HCT116 (cell line): ENCODE measurements at regions not wholly inside any gene's neighbourhood (a gene's known extent, or its start where the extent isn't known, plus 50 kb on each side); places are given as distances from the start of the nearest gene placed in this dataset.

Source experiments
- ATAC-seq: fragments of 200-7000 bp; cut with Tn5 transposase; 2 replicates; pipeline ENCODE4 v1.9.1; 2020; ENCODE audit warnings: mild to moderate bottlenecking, moderate library complexity
- BruUV-seq: library from RNA; stranded (reverse); fragments of 400-500 nt; replicated peaks from 2 replicates; lab custom pipeline; 2021; lab: Mats Ljungman, UMichigan
- CTCF ChIA-PET: fragments of 300-600 bp; sonication (Branson Sonifier 250); formaldehyde crosslinking; loops from one replicate; lab custom pipeline; 2021; ENCODE audit warnings: antibody characterized with exemption; lab: Charles Lee
- POLR2A ChIA-PET: fragments of 300-600, 350-600 bp; sonication (Branson Sonifier 250); formaldehyde crosslinking; loops from one replicate; lab custom pipeline; 2021; ENCODE audit warnings: antibody characterized with exemption; lab: Charles Lee
- RAD21 ChIA-PET, 2 experiments: fragments of 300-600 bp; sonication (Branson Sonifier 250); formaldehyde crosslinking; loops; one replicate each; lab custom pipeline; 2023; ENCODE audit warnings: low total read pairs in 2 of 2; ENCODE audit not compliant: uncharacterized antibody in 2 of 2, unreplicated experiment in 2 of 2, low non-redundant PET in 1 of 2; lab: Charles Lee
- DNase-seq: peaks from one replicate; pipeline ENCODE4 v3.0.0-alpha.2; 2010; ENCODE audit warnings: low read depth, low spot score
- H2AFZ ChIP-seq: fragments of 200-600 bp; shearing (Covaris generic), sonication (generic); 2 replicates; pipeline ENCODE4 v1.6.1; 2017; ENCODE audit warnings: low read depth, mixed run types, mixed read lengths, antibody characterized with exemption, low read length; ENCODE audit not compliant: poor library complexity, severe bottlenecking
- H3K27ac ChIP-seq: 2 replicates; pipeline ENCODE4 v1.5.1; 2012; ENCODE audit warnings: low read depth, low read length
- H3K27me3 ChIP-seq: fragments of 200-600 bp; sonication (generic); 2 replicates; pipeline ENCODE4 v1.6.1; 2016; ENCODE audit warnings: mixed run types, low read length, mixed read lengths; ENCODE audit not compliant: insufficient read depth
- H3K36me3 ChIP-seq, 2 experiments: fragments of 200-500 bp in 1 of 2; fragments of 200-600 bp in 1 of 2; sonication (Bioruptor generic) in 1 of 2; sonication (generic) in 1 of 2; 2 replicates each; pipeline versions ENCODE4 v1.5.1 to v1.6.1; 2014 to 2016; ENCODE audit warnings: low read length in 2 of 2, inconsistent platforms in 1 of 2, mixed read lengths in 1 of 2, mixed run types in 1 of 2; ENCODE audit not compliant: insufficient read depth in 2 of 2, control insufficient read depth in 1 of 2
- H3K4me1 ChIP-seq, 2 experiments: fragments of 200-600 bp in 1 of 2; sonication (generic) in 1 of 2; 2 replicates each; pipeline versions ENCODE4 v1.5.1 to v1.6.1; 2012 to 2017; ENCODE audit warnings: low read length in 2 of 2, inconsistent platforms in 1 of 2, mild to moderate bottlenecking in 1 of 2, mixed read lengths in 1 of 2, mixed run types in 1 of 2, moderate library complexity in 1 of 2; ENCODE audit not compliant: insufficient read depth in 2 of 2, control insufficient read depth in 1 of 2
- H3K4me2 ChIP-seq: fragments of 200-600 bp; sonication (generic); 2 replicates; pipeline ENCODE4 v1.6.1; 2017; ENCODE audit warnings: mixed run types, low read length, mixed read lengths
- H3K4me3 ChIP-seq, 2 experiments: fragments of 200-600 bp in 1 of 2; sonication (generic) in 1 of 2; replicated peaks in 1 of 2; 2 replicates each; pipeline ENCODE4 v1.5.1; 2011 to 2016; ENCODE audit warnings: low read length in 2 of 2, control low read depth in 1 of 2, low read depth in 1 of 2, mild to moderate bottlenecking in 1 of 2, mixed read lengths in 1 of 2, mixed run types in 1 of 2
- H3K79me2 ChIP-seq: fragments of 200-600 bp; sonication (generic); 2 replicates; pipeline ENCODE4 v1.6.1; 2017; ENCODE audit warnings: mild to moderate bottlenecking, mixed run types, low read length, moderate library complexity, mixed read lengths; ENCODE audit not compliant: insufficient read depth
- H3K9ac ChIP-seq: fragments of 200-600 bp; sonication (generic); 2 replicates; pipeline ENCODE4 v1.6.1; 2016; ENCODE audit warnings: low read length, mixed read lengths
- H3K9me2 ChIP-seq: fragments of 200-600 bp; sonication (generic), shearing (Covaris generic); 2 replicates; pipeline ENCODE4 v1.6.1; 2017; ENCODE audit warnings: mixed run types, mild to moderate bottlenecking, moderate library complexity; ENCODE audit not compliant: insufficient read depth
- H3K9me3 ChIP-seq, 2 experiments: fragments of 200-500 bp in 1 of 2; fragments of 200-600 bp in 1 of 2; sonication (Bioruptor generic) in 1 of 2; sonication (generic) in 1 of 2; 2 replicates each; pipeline ENCODE4 v1.6.1; 2014 to 2017; ENCODE audit warnings: low read length in 2 of 2, mixed read lengths in 2 of 2, inconsistent platforms in 1 of 2, low read depth in 1 of 2, mild to moderate bottlenecking in 1 of 2, mixed run types in 1 of 2, moderate library complexity in 1 of 2; ENCODE audit not compliant: control insufficient read depth in 1 of 2, insufficient read depth in 1 of 2
- H4K20me1 ChIP-seq: fragments of 200-600 bp; sonication (generic), shearing (Covaris generic); 2 replicates; pipeline ENCODE4 v1.6.1; 2017; ENCODE audit warnings: mixed run types, mild to moderate bottlenecking, moderate library complexity; ENCODE audit not compliant: insufficient read depth
- CBX3 ChIP-seq: IDR thresholded peaks from 2 replicates; pipeline ENCODE4 v1.6.1; 2012; ENCODE audit warnings: low read depth
- CEBPB ChIP-seq: IDR thresholded peaks from 2 replicates; pipeline ENCODE4 v1.6.1; 2012; ENCODE audit warnings: low read depth
- EZH2 ChIP-seq: fragments of 200-600 bp; sonication (generic); IDR thresholded peaks from 2 replicates; pipeline ENCODE4 v1.6.1; 2017; ENCODE audit warnings: antibody characterized with exemption, mixed run types
- EZH2phosphoT487 ChIP-seq: fragments of 200-600 bp; IDR thresholded peaks from 2 replicates; pipeline ENCODE4 v1.6.1; 2018; ENCODE audit warnings: antibody characterized with exemption, borderline replicate concordance
- FOSL1 ChIP-seq: IDR thresholded peaks from 2 replicates; pipeline ENCODE4 v1.6.1; 2012; ENCODE audit warnings: low read depth
- POLR2A ChIP-seq: IDR thresholded peaks from 2 replicates; pipeline ENCODE4 v1.7.0; 2011; ENCODE audit warnings: borderline replicate concordance; ENCODE audit not compliant: insufficient read depth, insufficient read length; ENCODE audit errors: extremely low read depth
- POLR2AphosphoS5 ChIP-seq: IDR thresholded peaks from 2 replicates; pipeline ENCODE4 v1.6.1; 2011; ENCODE audit warnings: mild to moderate bottlenecking, low read depth, low read length, moderate library complexity
- RAD21 ChIP-seq: IDR thresholded peaks from 2 replicates; pipeline ENCODE4 v1.6.1; 2012; ENCODE audit warnings: low read depth, mild to moderate bottlenecking
- TCF7L2 ChIP-seq: IDR thresholded peaks from 2 replicates; pipeline ENCODE4 v1.7.0; 2011; ENCODE audit warnings: borderline replicate concordance, inconsistent platforms; ENCODE audit not compliant: insufficient read depth, insufficient read length; ENCODE audit errors: extremely low read depth
- ZFX ChIP-seq: fragments of 450-650 bp; IDR thresholded peaks from 2 replicates; pipeline ENCODE4 v1.6.1; 2017
- ZNF274 ChIP-seq: fragments of 200-500 bp; sonication (Bioruptor generic); IDR thresholded peaks from 2 replicates; pipeline ENCODE4 v1.6.1; 2014; ENCODE audit warnings: mild to moderate bottlenecking, low read depth, low read length, inconsistent platforms
- intact Hi-C: fragments of 100-400 bp; cut with micrococcal nuclease; formaldehyde crosslinking; loops from 2 replicates; pipeline ENCODE4 v1.10.0; 2022
- TF ChIP-seq, protein P1 (sequence below): IDR thresholded peaks from 2 replicates; pipeline ENCODE4 v1.6.1; 2012
- TF ChIP-seq, protein P2 (sequence below): IDR thresholded peaks from 2 replicates; pipeline ENCODE4 v1.6.1; 2011; ENCODE audit warnings: mild to moderate bottlenecking, low read length, moderate library complexity; ENCODE audit not compliant: insufficient replicate concordance; ENCODE audit errors: extremely low read depth
- TF ChIP-seq, protein P3 (sequence below), 3 experiments: fragments of 200-600 bp in 1 of 3; sonication (generic) in 1 of 3; IDR thresholded peaks in 2 of 3; conservative IDR thresholded peaks in 1 of 3; 2 replicates each; pipeline ENCODE4 v1.5.1; 2012 to 2017; ENCODE audit warnings: low read depth in 2 of 3, low read length in 2 of 3, antibody characterized with exemption in 1 of 3, borderline replicate concordance in 1 of 3, control low read depth in 1 of 3, mild to moderate bottlenecking in 1 of 3, mixed read lengths in 1 of 3, mixed run types in 1 of 3, moderate library complexity in 1 of 3; ENCODE audit not compliant: insufficient read depth in 1 of 3
- TF ChIP-seq, protein P4 (sequence below): IDR thresholded peaks from 2 replicates; pipeline ENCODE4 v1.6.1; 2012; ENCODE audit warnings: low read depth

DNA sequence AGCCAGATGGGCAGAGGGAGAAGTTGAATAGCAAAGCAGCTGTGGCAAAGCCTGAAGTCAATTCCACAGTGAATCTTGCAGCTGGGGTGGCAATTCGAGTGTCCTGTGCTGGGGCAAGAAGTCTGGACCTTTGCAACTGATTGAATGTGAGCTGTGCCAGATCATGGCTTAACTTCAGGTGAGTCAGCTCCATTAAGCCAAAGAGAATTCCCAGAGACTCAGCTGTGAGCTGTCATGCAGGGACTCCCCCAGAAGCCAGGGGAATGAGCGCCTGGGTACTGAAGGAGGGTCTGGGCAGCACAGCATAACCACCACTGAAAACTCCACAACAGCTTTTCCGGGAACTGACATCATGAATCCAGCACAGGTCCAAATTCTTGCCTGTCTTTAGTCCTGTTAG, 153.5 kb upstream of the TRPC7 start:
- ATAC-seq = no peak
- RAD21 ChIA-PET = no interaction called here

More for the DNA sequence above, 153.5 kb upstream of the TRPC7 start:
- ChIA-PET POLR2A (no interaction called here), CTCF (no interaction called here)
- TF ChIP-seq EZH2phosphoT487 (no peak), CEBPB (no peak), EZH2 (no peak), RAD21 (no peak), CBX3 (no peak), POLR2AphosphoS5 (no peak), ZFX (no peak), POLR2A (no peak), TCF7L2 (no peak), FOSL1 (no peak), ZNF274 (no peak)
- TF ChIP-seq, protein P1, sequence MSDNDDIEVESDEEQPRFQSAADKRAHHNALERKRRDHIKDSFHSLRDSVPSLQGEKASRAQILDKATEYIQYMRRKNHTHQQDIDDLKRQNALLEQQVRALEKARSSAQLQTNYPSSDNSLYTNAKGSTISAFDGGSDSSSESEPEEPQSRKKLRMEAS = no peak
- TF ChIP-seq, protein P2, sequence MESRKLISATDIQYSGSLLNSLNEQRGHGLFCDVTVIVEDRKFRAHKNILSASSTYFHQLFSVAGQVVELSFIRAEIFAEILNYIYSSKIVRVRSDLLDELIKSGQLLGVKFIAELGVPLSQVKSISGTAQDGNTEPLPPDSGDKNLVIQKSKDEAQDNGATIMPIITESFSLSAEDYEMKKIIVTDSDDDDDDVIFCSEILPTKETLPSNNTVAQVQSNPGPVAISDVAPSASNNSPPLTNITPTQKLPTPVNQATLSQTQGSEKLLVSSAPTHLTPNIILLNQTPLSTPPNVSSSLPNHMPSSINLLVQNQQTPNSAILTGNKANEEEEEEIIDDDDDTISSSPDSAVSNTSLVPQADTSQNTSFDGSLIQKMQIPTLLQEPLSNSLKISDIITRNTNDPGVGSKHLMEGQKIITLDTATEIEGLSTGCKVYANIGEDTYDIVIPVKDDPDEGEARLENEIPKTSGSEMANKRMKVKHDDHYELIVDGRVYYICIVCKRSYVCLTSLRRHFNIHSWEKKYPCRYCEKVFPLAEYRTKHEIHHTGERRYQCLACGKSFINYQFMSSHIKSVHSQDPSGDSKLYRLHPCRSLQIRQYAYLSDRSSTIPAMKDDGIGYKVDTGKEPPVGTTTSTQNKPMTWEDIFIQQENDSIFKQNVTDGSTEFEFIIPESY = no peak
- TF ChIP-seq, protein P3, sequence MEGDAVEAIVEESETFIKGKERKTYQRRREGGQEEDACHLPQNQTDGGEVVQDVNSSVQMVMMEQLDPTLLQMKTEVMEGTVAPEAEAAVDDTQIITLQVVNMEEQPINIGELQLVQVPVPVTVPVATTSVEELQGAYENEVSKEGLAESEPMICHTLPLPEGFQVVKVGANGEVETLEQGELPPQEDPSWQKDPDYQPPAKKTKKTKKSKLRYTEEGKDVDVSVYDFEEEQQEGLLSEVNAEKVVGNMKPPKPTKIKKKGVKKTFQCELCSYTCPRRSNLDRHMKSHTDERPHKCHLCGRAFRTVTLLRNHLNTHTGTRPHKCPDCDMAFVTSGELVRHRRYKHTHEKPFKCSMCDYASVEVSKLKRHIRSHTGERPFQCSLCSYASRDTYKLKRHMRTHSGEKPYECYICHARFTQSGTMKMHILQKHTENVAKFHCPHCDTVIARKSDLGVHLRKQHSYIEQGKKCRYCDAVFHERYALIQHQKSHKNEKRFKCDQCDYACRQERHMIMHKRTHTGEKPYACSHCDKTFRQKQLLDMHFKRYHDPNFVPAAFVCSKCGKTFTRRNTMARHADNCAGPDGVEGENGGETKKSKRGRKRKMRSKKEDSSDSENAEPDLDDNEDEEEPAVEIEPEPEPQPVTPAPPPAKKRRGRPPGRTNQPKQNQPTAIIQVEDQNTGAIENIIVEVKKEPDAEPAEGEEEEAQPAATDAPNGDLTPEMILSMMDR (IDR thresholded peaks at IDR 0.05 in 2 of 3, conservative IDR thresholded peaks at IDR 0.05 in 1 of 3; ENCODE audit: borderline replicate concordance in 1 of 3, insufficient read depth in 1 of 3, low read depth in 2 of 3, low read length in 2 of 3) = no peak
- TF ChIP-seq, protein P4, sequence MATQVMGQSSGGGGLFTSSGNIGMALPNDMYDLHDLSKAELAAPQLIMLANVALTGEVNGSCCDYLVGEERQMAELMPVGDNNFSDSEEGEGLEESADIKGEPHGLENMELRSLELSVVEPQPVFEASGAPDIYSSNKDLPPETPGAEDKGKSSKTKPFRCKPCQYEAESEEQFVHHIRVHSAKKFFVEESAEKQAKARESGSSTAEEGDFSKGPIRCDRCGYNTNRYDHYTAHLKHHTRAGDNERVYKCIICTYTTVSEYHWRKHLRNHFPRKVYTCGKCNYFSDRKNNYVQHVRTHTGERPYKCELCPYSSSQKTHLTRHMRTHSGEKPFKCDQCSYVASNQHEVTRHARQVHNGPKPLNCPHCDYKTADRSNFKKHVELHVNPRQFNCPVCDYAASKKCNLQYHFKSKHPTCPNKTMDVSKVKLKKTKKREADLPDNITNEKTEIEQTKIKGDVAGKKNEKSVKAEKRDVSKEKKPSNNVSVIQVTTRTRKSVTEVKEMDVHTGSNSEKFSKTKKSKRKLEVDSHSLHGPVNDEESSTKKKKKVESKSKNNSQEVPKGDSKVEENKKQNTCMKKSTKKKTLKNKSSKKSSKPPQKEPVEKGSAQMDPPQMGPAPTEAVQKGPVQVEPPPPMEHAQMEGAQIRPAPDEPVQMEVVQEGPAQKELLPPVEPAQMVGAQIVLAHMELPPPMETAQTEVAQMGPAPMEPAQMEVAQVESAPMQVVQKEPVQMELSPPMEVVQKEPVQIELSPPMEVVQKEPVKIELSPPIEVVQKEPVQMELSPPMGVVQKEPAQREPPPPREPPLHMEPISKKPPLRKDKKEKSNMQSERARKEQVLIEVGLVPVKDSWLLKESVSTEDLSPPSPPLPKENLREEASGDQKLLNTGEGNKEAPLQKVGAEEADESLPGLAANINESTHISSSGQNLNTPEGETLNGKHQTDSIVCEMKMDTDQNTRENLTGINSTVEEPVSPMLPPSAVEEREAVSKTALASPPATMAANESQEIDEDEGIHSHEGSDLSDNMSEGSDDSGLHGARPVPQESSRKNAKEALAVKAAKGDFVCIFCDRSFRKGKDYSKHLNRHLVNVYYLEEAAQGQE = no peak
- no peak overlapping the region for H2AFZ ChIP-seq
- no peaks in the 10 kb centered on the region for H3K4me1 ChIP-seq
- H3K27ac ChIP-seq = no peak overlapping the region
- H3K4me2 ChIP-seq = no peak overlapping the region
- no peaks in the 10 kb centered on the region for H3K36me3 ChIP-seq
- no TSS peak for BruUV-seq
- H3K9me2 ChIP-seq = no peaks in the 10 kb centered on the region
- peaks cover 20% of the 10 kb centered on the region for H3K27me3 ChIP-seq
- no peak for DNase-seq
- no peak overlapping the region for H3K4me3 ChIP-seq
- H3K9me3 ChIP-seq = no peaks in the 10 kb centered on the region
- no peaks in the 10 kb centered on the region for H4K20me1 ChIP-seq
- H3K9ac ChIP-seq = no peak overlapping the region
- intact Hi-C loops = no loop called here
- H3K79me2 ChIP-seq = no peaks in the 10 kb centered on the region
